Stimulated activated CD8-positive, alpha-beta memory T cell treated with anti-CD3 and anti-CD28 coated beads, Interleukin-7, amount 100 ng/mL, for 24 hours (primary cell): ENCODE measurements at regions not wholly inside any gene's neighbourhood (a gene's known extent, or its start where the extent isn't known, plus 50 kb on each side); places are given as distances from the start of the nearest gene placed in this dataset.
"Not testable (repeated sequence)": the region's sequence is repeated elsewhere in the genome, so short reads cannot be mapped to it uniquely, and the experiment has no call there.

ENCODE experiments used
- DNase-seq: peaks from one replicate; pipeline ENCODE4 v3.0.0-alpha.2; 2020; ENCODE audit warnings: low read depth

GRCh38 chr2:238502088-238502810 lies 75.5 kb downstream of the ASB1 start:
- no peak for DNase-seq

GRCh38 chr2:238502956-238503791 lies 76.4 kb downstream of the ASB1 start:
- no peak for DNase-seq

- DNase-seq: no peak
These were observed 77.6 kb downstream of the ASB1 start for GRCh38 chr2:238504181-238504931.

GRCh38 chr2:238505119-238505891 lies 78.6 kb downstream of the ASB1 start:
- no peak for DNase-seq

- no peak for DNase-seq
These were observed 79.2 kb downstream of the ASB1 start for GRCh38 chr2:238505892-238506280.

DNA sequence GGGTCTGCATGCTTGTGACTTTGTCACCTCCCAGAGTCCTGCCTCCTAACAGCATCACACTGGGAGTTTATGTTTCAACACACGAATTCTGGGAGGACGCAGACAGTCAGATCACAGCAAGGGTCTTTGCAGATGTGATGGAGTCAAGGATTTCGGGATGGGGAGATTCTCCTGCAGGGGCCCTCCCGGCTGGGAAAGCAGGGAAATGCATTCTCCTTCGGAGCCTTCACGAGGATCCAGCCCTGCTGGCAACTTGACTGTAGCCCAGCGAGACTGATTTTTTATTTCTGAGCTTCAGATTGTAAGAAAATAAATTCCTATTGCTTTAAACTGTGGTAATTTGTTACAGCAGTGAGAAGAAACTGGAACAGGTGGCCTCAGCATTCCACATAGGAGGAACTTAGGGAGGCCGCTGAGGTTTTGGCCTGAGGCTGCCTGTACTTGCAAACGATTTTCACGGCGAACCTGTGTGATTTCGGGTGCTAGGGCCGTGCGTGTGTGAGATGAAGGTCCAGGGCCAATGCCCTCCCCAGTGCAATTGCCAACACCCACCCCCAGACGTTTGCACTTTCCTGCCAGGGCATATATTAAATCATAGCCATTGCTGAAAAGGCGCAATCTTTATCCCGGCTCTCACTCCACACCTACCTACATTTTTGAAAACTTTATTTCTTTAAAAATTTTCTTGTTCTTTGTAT lies 79.8 kb downstream of the ASB1 start:
- DNase-seq: no peak

GRCh38 chr2:238507836-238508235 lies 81.1 kb downstream of the ASB1 start:
- DNase-seq: no peak

DNA sequence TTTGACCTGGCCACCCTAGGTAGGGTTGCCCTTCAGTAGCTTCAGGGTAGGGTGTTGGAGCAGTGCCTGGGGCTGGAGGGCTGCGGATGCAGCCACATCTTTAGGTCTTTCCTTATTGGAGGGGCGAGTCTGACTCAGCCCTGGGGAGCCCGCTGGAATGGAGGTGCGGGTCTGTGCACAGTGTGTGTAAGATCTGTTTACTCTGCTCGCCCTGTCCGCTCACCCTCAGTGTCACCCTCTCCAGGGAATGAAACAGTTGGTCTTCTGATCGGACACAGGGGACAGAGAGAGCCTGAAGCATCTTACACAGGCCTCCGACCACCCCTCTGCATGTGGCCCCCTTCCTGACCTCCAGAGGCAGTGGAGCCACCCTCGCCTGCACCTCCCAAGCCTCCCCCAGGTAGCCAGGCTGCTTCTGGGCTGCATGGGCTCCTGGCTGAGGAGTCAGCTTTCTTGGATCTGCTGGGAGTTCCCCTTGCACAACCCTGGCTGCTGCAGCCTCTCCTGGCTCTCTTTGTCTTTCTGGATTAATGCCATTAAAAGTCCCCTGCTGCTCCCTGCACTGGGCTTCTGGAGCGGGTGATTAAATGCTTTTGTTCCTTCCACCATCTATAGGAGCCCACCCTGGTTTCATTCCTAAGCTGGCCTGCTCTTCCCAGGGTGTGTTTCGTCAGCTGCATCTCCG lies 82.6 kb downstream of the ASB1 start:
- DNase-seq: no peak

GRCh38 chr2:238509903-238510302 lies 83.2 kb downstream of the ASB1 start:
- DNase-seq: no peak

GRCh38 chr2:238510911-238511613 lies 84.3 kb downstream of the ASB1 start:
- no peak for DNase-seq

- DNase-seq: no peak
These were observed 84.9 kb downstream of the ASB1 start for GRCh38 chr2:238511614-238511950.

- DNase-seq: no peak
These were observed 85.6 kb downstream of the ASB1 start for GRCh38 chr2:238512247-238512867.

DNA sequence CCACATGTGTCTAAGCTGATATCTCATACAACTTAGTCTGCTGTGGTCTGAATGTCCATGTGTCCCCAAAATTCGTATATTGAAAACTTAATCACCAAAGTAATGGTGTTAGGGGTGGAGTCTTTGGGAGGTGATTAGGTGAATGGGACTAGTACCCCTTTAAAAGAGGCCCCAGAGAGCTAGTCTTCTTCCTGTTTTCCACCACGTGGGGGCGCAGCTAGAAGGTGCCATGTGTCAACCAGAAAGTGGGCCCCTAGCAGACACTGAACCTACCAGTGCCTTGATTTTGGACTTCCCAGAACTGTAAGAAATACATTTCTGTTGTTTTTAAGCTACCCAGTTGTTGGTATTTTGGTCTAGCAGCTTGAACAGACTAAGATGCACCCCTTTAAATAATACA lies 86.6 kb downstream of the ASB1 start:
- DNase-seq: no peak

DNA sequence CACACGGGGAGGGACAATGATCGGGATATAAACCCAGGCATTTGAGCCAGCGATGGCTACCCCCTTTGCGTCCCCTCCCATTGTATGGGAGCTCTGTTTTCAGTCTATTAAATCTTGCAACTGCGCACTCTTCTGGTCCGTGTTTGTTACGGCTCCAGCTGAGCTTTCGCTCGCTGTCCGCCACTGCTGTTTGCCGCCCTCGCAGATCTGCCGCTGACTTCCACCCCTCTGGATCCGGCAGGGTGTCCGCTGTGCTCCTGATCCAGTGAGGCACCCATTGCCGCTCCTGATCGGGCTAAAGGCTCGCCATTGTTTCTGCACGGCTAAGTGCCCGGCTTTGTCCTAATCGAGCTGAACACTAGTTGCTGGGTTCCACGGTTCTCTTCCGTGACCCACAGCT lies 87.3 kb downstream of the ASB1 start:
- not testable (repeated sequence) for DNase-seq

GRCh38 chr2:238515377-238515776 lies 88.7 kb downstream of the ASB1 start:
- no peak for DNase-seq

DNA sequence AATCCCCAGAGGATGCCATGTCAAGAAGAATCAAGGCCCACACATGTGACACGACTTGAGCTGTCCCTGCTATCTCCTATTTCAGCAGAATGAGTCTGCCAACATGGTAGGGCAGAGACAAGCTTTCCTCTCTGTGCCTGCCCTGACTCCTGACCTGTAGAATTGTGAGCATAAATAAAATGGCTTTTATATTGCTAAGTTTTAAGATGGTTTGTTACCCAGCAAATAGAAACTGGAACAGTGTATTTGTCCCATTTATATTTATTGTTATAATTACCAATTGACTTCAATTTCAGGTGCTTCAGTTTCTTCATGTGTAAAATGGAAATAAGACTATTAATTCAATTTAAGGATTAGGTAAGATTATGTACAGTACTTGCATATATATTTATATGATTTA lies 90.5 kb downstream of the ASB1 start:
- no peak for DNase-seq

DNA sequence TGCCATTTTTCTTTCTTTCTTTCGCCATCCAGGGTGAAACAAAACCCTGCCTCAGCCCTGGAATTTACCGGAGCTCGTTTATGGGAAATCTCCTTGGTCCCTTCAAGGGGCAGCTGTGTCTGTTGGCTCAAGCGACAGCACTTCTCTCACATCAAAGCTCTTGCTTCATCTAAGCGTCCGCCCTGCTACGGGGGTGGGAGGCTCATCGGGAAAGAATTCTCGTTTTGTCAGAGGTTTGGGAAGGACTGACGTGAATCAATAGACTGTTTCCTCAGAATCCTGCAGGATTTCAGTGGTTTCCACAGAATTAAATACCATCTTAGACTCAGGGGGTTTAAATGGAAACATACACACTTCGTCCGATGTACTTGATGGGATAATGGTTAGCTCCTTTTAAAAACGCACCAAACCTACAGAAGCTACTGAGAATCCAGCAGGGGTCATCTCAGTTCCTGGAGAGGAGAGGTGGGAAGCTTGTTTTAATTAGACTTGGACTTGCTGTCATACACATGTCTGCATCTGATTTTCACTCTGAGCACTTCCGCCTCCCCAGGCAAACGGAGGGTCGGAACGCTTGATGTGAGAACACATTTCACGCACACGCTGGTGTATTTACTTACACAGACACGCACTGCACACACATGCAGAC lies 91.6 kb downstream of the ASB1 start:
- DNase-seq: no peak

DNA sequence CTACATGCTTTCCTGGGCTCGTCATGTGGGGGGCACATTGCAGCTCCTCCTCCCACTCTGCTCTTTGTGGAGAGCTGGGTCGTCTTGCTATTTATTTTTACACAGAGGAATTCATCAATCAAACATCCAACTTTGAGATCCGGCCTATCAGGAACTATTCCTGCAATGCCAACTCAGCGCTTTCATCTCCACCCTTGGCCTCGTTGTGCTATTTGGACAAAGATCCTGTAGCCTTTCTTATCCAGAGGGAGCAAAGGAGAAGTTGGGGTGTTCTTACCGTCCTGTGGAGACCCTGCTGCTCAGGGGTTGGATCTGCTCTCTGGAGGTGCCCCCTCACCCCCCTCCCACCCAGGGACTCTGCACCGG lies 92.1 kb downstream of the ASB1 start:
- DNase-seq: no peak

DNA sequence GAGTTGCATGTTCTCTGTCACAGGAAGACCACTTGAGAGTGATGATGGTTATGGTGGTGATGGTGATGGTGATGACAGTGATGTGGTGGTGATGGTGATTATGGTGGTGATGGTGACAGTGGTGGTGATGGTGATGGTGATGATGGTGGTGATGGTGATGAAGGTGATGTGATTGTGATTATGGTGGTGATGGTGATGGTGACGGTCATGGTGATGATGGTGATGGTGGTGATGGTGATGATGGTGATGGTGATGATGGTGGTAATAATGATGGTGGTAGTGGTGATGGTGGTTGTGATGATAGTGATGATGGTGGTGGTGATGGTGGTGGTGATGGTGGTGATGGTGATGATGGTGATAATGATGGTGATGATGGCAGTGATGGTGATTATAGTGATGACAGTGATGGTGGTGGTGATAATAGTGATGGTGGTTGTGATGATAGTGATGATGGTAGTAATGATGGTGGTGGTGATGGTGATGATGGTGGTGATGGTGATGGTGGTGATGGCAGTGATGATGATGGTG lies 93.7 kb downstream of the ASB1 start:
- no peak for DNase-seq
